A549 (cell line): ENCODE measurements at regions not wholly inside any gene's neighbourhood (a gene's known extent, or its start where the extent isn't known, plus 50 kb on each side); places are given as distances from the start of the nearest gene placed in this dataset.

ENCODE experiments used
- ATAC-seq, 2 experiments: fragments of 200-7000 bp in 1 of 2; fragments of >200 bp in 1 of 2; cut with Nextera tagmentation in 1 of 2; cut with Tn5 transposase in 1 of 2; 3 replicates each; pipeline versions ENCODE4 v1.8.0 to v1.9.1; 2018 to 2020; ENCODE audit warnings: mild to moderate bottlenecking in 1 of 2, moderate library complexity in 1 of 2
- CTCF ChIA-PET: fragments of 300-600 bp; sonication (Branson Sonifier 250); formaldehyde crosslinking; extraction: SDS; loops from one replicate; lab custom pipeline; 2021; ENCODE audit warnings: antibody characterized with exemption, inconsistent platforms; lab: Yijun Ruan, JAX
- POLR2A ChIA-PET: fragments of 350-600 bp; formaldehyde crosslinking; extraction: SDS; loops from one replicate; lab custom pipeline; 2021; ENCODE audit warnings: antibody characterized with exemption, inconsistent platforms; lab: Yijun Ruan, JAX
- DNase-seq, 2 experiments: peaks; one replicate each; pipeline versions ENCODE4 v3.0.0 to v3.0.0-alpha.2; 2011 to 2016; ENCODE audit warnings: low read depth in 1 of 2, low spot score in 1 of 2
- FAIRE-seq: peaks from 2 replicates; lab custom pipeline; 2011; peaks lifted over from hg19 to GRCh38; lab: Jason Lieb, UNC
- H3K27ac ChIP-seq, 2 experiments: fragments of >200 bp; sonication (Bioruptor Twin); formaldehyde crosslinking; 3 replicates each; pipeline ENCODE4 v1.5.1; 2016 to 2017
- H3K4me1 ChIP-seq: fragments of >200 bp; sonication (Bioruptor Twin); formaldehyde crosslinking; 3 replicates; pipeline ENCODE4 v1.6.1; 2016
- H3K4me2 ChIP-seq: fragments of >200 bp; sonication (Bioruptor Twin); formaldehyde crosslinking; 3 replicates; pipeline ENCODE4 v1.6.1; 2016
- H3K4me3 ChIP-seq: fragments of >200 bp; sonication (Bioruptor Twin); formaldehyde crosslinking; 3 replicates; pipeline ENCODE4 v1.5.1; 2016
- H3K9me3 ChIP-seq: fragments of >200 bp; sonication (Bioruptor Twin); formaldehyde crosslinking; 3 replicates; pipeline ENCODE4 v1.6.1; 2016
- ATOH8 ChIP-seq: fragments of 250-450 bp; sonication (Bioruptor Pico); IDR thresholded peaks from 2 replicates; pipeline ENCODE4 v1.5.0; 2020; ENCODE audit warnings: low read depth, mild to moderate bottlenecking, moderate library complexity
- CBX2 ChIP-seq: fragments of 200-600 bp; sonication (generic); IDR thresholded peaks from 2 replicates; pipeline ENCODE4 v1.6.1; 2016; ENCODE audit warnings: low read depth, mild to moderate bottlenecking, borderline replicate concordance
- CBX8 ChIP-seq: fragments of 200-600 bp; sonication (generic); IDR thresholded peaks from 2 replicates; pipeline ENCODE4 v1.6.1; 2016
- CHD4 ChIP-seq: fragments of 200-600 bp; sonication (generic); IDR thresholded peaks from 2 replicates; pipeline ENCODE4 v1.6.1; 2016; ENCODE audit warnings: antibody characterized with exemption, mild to moderate bottlenecking, borderline replicate concordance
- EHMT2 ChIP-seq: fragments of 200-600 bp; sonication (generic); IDR thresholded peaks from 2 replicates; pipeline ENCODE4 v1.6.1; 2016; ENCODE audit warnings: antibody characterized with exemption, low read depth, mild to moderate bottlenecking, moderate library complexity
- ELK1 ChIP-seq: fragments of 150-350 bp; IDR thresholded peaks from 2 replicates; pipeline ENCODE4 v1.6.1; 2014; ENCODE audit warnings: low read depth, mild to moderate bottlenecking, low read length
- FOSL2 ChIP-seq, 2 experiments: fragments of 450-650 bp in 1 of 2; fragments of >200 bp in 1 of 2; sonication (Bioruptor Twin) in 1 of 2; formaldehyde crosslinking; IDR thresholded peaks; 2 replicates each; pipeline versions ENCODE4 v1.5.0 to v1.6.1; 2016 to 2020; ENCODE audit warnings: mild to moderate bottlenecking in 1 of 2, moderate library complexity in 1 of 2
- FOXS1 ChIP-seq: fragments of 250-450 bp; sonication (Bioruptor Pico); IDR thresholded peaks from 2 replicates; pipeline ENCODE4 v1.5.0; 2020; ENCODE audit warnings: mild to moderate bottlenecking, moderate library complexity
- HOXA7 ChIP-seq: fragments of 250-450 bp; sonication (Bioruptor Pico); IDR thresholded peaks from 2 replicates; pipeline ENCODE4 v1.5.0; 2020; ENCODE audit warnings: mild to moderate bottlenecking, moderate library complexity
- HOXB5 ChIP-seq: fragments of 250-450 bp; sonication (Bioruptor Pico); IDR thresholded peaks from 2 replicates; pipeline ENCODE4 v1.5.0; 2020; ENCODE audit warnings: mild to moderate bottlenecking, moderate library complexity
- JUN ChIP-seq, 2 experiments: fragments of >200 bp; sonication (Bioruptor Twin); formaldehyde crosslinking; IDR thresholded peaks; 2 replicates in 1 of 2; 3 replicates in 1 of 2; pipeline ENCODE4 v1.6.1; 2016 to 2017
- JUNB ChIP-seq: fragments of >200 bp; sonication (Bioruptor Twin); formaldehyde crosslinking; IDR thresholded peaks from 2 replicates; pipeline ENCODE4 v1.6.1; 2016
- KDM1A ChIP-seq: fragments of 200-600 bp; sonication (generic); IDR thresholded peaks from 2 replicates; pipeline ENCODE4 v1.6.1; 2016; ENCODE audit warnings: low read depth, mild to moderate bottlenecking
- MAFK ChIP-seq: fragments of 450-650 bp; IDR thresholded peaks from 2 replicates; pipeline ENCODE4 v1.6.1; 2014; ENCODE audit not compliant: partially characterized antibody
- NFE2L2 ChIP-seq: fragments of 150-350 bp; conservative IDR thresholded peaks from 2 replicates; pipeline ENCODE4 v1.6.1; 2014; ENCODE audit warnings: low read length
- NPAS2 ChIP-seq: fragments of 250-450 bp; sonication (Bioruptor Pico); IDR thresholded peaks from 2 replicates; pipeline ENCODE4 v1.8.0; 2022; ENCODE audit warnings: mild to moderate bottlenecking, moderate library complexity, borderline replicate concordance
- PBX3 ChIP-seq: IDR thresholded peaks from 2 replicates; pipeline ENCODE4 v1.6.1; 2012
- PHF8 ChIP-seq: fragments of 200-600 bp; sonication (generic); IDR thresholded peaks from 2 replicates; pipeline ENCODE4 v1.6.1; 2016; ENCODE audit warnings: low read depth, mild to moderate bottlenecking, antibody characterized with exemption, moderate library complexity, borderline replicate concordance
- RCOR1 ChIP-seq: fragments of 150-350 bp; IDR thresholded peaks from 2 replicates; pipeline ENCODE4 v1.6.1; 2014; ENCODE audit warnings: antibody characterized with exemption, low read length, low read depth
- RNF2 ChIP-seq: fragments of 200-600 bp; sonication (generic); IDR thresholded peaks from 2 replicates; pipeline ENCODE4 v1.6.1; 2016; ENCODE audit warnings: low read depth, mild to moderate bottlenecking, antibody characterized with exemption, moderate library complexity, borderline replicate concordance
- TFCP2L1 ChIP-seq: fragments of 250-450 bp; sonication (Bioruptor Pico); IDR thresholded peaks from 2 replicates; pipeline ENCODE4 v1.5.0; 2021; ENCODE audit warnings: mild to moderate bottlenecking
- TP53 ChIP-seq: fragments of 250-450 bp; sonication (Bioruptor Pico); IDR thresholded peaks from 2 replicates; pipeline ENCODE4 v1.5.0; 2021; ENCODE audit warnings: mild to moderate bottlenecking, moderate library complexity
- ZFP36 ChIP-seq: fragments of 450-650 bp; IDR thresholded peaks from 2 replicates; pipeline ENCODE4 v1.6.1; 2014; ENCODE audit warnings: borderline replicate concordance; ENCODE audit not compliant: partially characterized antibody
- WGBS: methylation state at CpG from one replicate; pipeline ENCODE4 v1.1.6; 2017; ENCODE audit errors: missing lambda C conversion rate; 5-methylcytosine and 5-hydroxymethylcytosine counted together
- TF ChIP-seq, protein P1 (sequence below): fragments of >200 bp; sonication (Bioruptor Twin); formaldehyde crosslinking; IDR thresholded peaks from 2 replicates; pipeline ENCODE4 v1.6.1; 2016

DNA sequence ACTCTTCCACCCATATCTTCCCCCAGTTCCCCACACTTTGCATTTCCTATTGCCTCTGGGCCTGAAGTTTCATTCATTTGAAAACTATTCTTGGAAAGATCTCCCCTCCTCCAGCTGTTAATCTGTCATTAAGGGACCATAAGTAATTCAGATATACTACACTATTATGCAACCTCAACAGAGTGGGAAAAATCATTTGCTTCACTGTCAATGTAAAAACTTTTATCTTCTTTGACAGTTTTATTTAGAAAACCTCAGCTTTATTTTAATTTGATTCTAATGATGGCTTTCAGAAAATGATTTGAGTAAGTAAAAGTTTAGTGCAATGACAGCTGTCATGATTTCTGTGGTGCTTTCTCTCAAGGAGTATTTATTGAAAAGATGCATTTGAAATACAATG lies 435.3 kb upstream of the KCNMB2 start:
- no peak for DNase-seq
- POLR2A ChIA-PET: no interaction called here
- no peak for FAIRE-seq

DNA sequence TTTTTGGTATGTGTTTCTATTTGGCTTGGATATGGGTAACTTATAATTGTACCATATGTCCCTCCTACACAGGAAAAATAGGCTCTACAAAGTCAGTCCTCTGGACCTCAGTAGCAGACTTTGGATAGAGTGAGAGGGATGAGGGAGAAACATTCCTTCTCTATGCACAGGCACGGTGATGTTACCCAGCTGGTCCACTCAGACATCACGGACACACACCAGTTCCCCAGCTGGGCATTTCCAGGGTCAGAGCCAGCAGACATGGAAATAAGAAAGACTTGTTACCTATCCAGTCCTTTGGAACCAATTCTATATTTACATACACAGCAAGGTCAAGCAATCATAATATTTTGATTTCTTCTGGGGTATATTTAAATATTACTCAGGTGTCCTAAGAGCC lies 433.1 kb upstream of the KCNMB2 start:
- FAIRE-seq: no peak
- H3K4me1 ChIP-seq: no peaks in the 10 kb centered on the region
- ChIA-PET CTCF (no interaction called here), POLR2A (no interaction called here)
- ATAC-seq: no peak
- H3K4me2 ChIP-seq: no peak overlapping the region
- 96% methylated on average over 2 of the region's 2 CpGs for WGBS
- no peaks in the 10 kb centered on the region for H3K9me3 ChIP-seq
- TF ChIP-seq CHD4: no peak
- DNase-seq: no peak
- H3K27ac ChIP-seq: no peak overlapping the region
- no peak overlapping the region for H3K4me3 ChIP-seq

More for the DNA sequence above, 435.3 kb upstream of the KCNMB2 start:
- no peak overlapping the region for H3K27ac ChIP-seq
- H3K9me3 ChIP-seq: no peaks in the 10 kb centered on the region
- 0 out of 3 replicates have a peak, but pooled peaks cover 4% of the 10 kb centered on the region for H3K4me1 ChIP-seq
- no peak overlapping the region for H3K4me3 ChIP-seq
- H3K4me2 ChIP-seq: no peak overlapping the region
- no peak for TF ChIP-seq RCOR1
- TF ChIP-seq, protein P1, sequence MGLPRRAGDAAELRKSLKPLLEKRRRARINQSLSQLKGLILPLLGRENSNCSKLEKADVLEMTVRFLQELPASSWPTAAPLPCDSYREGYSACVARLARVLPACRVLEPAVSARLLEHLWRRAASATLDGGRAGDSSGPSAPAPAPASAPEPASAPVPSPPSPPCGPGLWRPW: no peak
- no peak for TF ChIP-seq PHF8
- TF ChIP-seq HOXA7 (CRISPR knock-in tag): no peak
- TF ChIP-seq FOSL2 (IDR thresholded peaks at IDR 0.05): no peak
- no peak for TF ChIP-seq FOSL2 (CRISPR knock-in tag; IDR thresholded peaks at IDR 0.05)
- ATAC-seq: no peak
- CTCF ChIA-PET: no interaction called here

DNA sequence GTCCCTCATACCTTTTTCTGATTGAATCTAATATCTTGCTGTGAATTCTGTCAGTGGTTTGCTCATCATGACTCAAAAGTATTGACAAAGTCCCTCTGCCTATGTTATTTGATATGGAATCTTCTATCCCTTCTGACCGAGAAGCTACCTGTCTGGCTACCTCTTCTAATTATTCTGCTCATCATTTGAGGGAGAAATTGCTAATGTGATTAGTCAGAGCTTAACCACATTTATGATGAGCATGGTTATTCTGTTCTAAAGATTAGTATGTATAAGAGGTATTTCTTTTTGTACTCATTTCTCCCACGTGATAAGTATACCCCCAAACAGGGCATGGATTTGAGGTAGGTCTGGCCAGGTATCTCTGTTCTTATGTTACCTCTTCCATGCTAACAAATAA lies 428.4 kb upstream of the KCNMB2 start:
- Histone ChIP-seq H3K9me3 (no peaks in the 10 kb centered on the region), H3K4me1 (no peaks in the 10 kb centered on the region), H3K4me2 (no peak overlapping the region), H3K27ac (no peak overlapping the region), H3K4me3 (no peak overlapping the region)
- no peak for DNase-seq
- POLR2A ChIA-PET: no interaction called here
- no peak for FAIRE-seq
- CTCF ChIA-PET: no interaction called here
- ATAC-seq: no peak
- WGBS: 43% methylated on average over 2 of the region's 2 CpGs
- TF ChIP-seq ELK1 (no peak), CBX8 (no peak), ATOH8 (CRISPR knock-in tag) (no peak), JUN (IDR thresholded peaks at IDR 0.05) (no peak), FOXS1 (CRISPR knock-in tag) (no peak), ZFP36 (no peak), EHMT2 (no peak), TFCP2L1 (CRISPR knock-in tag) (no peak), HOXA7 (CRISPR knock-in tag) (no peak), RNF2 (no peak), HOXB5 (CRISPR knock-in tag) (no peak), JUNB (no peak), CBX2 (no peak), KDM1A (no peak), NFE2L2 (no peak), PBX3 (no peak), MAFK (no peak), NPAS2 (no peak), PHF8 (no peak), TP53 (CRISPR knock-in tag) (no peak)
